ENCODE measurements at regions not wholly inside any gene's neighbourhood (a gene's known extent, or its start where the extent isn't known, plus 50 kb on each side); places are given as distances from the start of the nearest gene placed in this dataset.
A peak's percentile ranks its signal among the peaks of the same experiment; 100 is the strongest.

DNA sequence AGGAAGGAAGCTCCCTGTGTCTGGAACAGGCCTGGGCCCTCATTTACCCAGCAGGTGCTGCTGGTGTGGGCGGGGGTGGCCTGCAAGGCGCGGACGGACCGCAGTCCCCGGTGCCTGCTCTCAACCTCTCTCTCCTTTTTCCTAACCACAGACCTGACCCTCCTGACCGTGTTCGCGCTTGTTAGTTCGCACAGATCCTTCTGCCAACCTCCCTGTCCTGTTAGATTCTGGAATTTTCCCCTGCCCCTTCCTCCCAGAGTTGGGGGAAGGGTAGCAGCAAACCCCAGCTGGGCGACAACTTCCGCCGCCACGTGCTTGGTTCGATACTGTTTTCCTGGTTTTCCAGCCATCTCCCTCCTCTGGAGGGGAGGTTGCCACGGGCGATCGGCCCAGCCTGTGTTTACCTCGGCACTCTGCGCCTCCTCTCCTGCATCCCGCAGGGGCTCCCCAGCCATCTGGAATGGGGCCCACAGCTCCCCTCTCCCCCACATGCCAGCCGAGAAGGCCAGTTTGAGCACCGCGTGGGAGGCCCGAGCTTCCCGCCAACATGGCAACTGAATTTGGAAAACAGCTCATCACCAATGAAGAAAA is 70.8 kb upstream of the UNC5A start:
- TF ChIP-seq CTCF (IDR thresholded peaks at IDR 0.05; ENCODE audit: extremely low read depth, missing control alignments) = no peak
- DNase-seq (ENCODE audit: low spot score) = no peak

DNA sequence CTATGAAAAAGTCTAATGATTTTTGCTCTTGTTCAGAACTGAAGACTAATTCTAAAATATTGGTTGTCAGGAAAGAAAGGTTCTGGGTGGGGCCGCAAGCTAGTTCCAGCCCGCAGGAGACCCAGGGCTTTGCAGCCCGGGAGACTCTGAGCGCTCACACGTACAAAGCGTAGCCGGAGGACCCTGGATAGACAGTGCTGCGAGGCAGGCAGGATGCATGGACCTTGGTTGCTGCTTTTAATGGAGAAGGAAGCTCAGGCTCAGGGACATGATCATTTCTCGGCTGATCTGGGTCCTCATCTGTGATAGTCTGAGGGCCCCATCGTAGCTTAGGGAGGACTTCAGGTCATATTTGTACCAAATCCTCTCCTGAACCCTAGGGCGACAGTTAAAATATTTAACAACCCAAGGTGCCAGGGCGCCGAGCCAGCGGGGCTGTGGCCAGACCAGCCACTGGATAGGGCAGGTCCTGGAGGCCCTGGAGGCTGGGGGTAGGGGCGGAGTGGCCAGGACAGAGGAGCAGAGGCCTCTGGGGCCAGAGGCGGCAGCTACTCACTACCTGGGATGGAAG is 70.1 kb upstream of the UNC5A start:
- DNase-seq (ENCODE audit: low spot score) = no peak
- no peak for TF ChIP-seq CTCF (IDR thresholded peaks at IDR 0.05; ENCODE audit: extremely low read depth, missing control alignments)

GRCh38 chr5:176740702-176741496 is 69.5 kb upstream of the UNC5A start:
- no peak for TF ChIP-seq CTCF (IDR thresholded peaks at IDR 0.05; ENCODE audit: extremely low read depth, missing control alignments)
- no peak for DNase-seq (ENCODE audit: low spot score)

- no peak for TF ChIP-seq CTCF (IDR thresholded peaks at IDR 0.05; ENCODE audit: extremely low read depth, missing control alignments)
These were observed 68.7 kb upstream of the UNC5A start for GRCh38 chr5:176741561-176742211.

DNA sequence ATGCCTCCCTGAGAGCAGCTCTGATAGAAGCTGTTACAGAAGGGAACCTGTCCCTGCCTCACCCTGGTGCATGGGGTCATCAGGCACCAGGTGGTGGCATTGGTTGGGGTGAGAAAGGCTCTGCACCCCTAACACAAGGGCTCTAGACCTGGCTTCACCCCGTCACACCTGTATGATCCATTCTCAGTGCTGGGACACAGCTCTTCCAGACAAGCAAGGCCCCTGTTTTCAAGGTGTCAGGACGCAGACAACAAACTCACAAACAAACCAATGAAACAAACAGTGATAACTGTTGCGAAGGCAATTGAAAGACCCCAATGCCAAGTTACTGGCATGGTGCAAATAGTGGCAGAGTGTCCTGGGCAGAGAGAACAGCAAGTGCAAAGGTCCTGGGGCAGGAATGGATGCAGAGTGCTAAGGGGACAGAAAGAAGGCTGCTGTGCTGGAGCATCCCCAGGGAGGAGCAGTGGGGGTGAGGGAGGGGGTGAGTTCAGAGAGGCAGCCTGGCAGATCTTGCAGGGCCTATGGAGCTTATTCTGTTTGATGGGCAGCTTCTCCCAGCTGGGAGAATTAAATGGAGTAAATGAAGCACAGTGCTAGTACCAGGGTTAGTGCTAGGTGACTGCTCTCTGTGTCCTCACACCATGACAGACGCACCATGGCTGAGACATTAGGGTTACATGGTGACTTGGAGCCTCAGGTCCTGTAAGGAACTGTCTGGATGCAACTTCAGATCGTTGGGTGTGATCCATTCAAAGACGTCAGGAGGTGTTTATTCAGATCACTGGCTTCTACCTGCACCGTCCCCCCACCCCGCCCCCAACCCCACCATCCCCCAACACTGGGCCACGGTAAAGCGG is 67.9 kb upstream of the UNC5A start:
- no peak for TF ChIP-seq CTCF (IDR thresholded peaks at IDR 0.05; ENCODE audit: extremely low read depth, missing control alignments)
- no peak for DNase-seq (ENCODE audit: low spot score)

More at GRCh38 chr5:176741561-176742211, 68.7 kb upstream of the UNC5A start:
- no peak for DNase-seq (ENCODE audit: low spot score)

DNA sequence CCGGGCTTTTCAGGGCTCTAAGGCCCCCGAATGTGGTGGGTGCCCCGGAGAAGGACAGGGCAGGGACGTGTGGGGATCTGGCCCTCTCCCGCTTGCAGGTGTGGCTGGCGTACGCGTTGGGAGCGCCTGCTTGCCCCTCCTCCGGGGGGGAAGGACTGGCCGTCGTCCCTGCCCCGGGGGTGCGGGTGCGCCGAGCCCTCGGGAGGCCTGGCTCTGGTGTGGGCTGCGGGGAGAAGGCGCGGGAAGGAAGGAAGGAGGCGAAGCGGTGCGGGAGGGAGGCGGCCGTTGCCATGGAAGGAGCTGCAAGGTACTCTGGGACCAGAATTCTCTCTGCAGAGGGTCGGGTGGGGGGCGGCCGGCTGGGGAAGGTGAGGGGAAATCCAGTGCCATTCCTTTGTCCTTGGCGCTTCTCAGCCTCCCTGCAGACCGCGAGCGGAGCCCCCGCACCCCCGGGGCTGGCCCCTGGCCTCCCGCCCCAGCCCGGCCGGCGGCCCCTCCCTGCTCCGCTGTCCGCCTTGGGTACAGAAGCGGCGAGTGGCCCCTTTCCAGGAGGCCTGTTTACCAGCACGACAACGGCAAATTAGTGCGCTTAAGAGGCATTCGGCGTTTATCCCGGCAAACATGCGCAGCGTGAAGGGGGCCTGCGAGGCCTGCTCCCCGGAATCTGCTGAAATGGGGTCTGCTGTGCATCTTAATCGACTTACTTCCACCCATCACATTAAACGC is 67.1 kb upstream of the UNC5A start:
- DNase-seq (ENCODE audit: low spot score) = peak; percentile 17
- TF ChIP-seq CTCF (IDR thresholded peaks at IDR 0.05; ENCODE audit: extremely low read depth, missing control alignments) = no peak
